ENCODE measurements at regions not wholly inside any gene's neighbourhood (a gene's known extent, or its start where the extent isn't known, plus 50 kb on each side); places are given as distances from the start of the nearest gene placed in this dataset.
"Not testable (repeated sequence)": the region's sequence is repeated elsewhere in the genome, so short reads cannot be mapped to it uniquely, and the experiment has no call there.

DNA sequence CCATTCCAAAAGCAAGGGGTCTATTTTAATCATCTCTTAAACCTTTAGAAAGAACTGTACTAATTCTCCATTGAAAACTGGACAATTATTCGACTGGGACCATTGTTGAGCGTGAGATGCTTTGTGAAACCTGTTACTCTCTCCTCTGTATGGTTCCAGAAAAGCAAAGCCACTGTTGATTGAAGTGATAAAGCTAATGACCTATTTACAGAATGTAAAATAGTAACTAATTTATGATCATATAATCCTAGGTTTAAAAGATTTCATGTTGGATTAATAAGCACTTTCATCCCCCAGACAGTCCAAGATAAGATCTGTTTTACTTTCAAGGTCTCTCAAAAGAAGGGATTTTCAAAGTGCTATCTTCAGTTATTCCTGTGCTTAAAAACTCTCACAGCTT lies 614.5 kb downstream of the TMA16 start:
- DNase-seq = no peak

DNA sequence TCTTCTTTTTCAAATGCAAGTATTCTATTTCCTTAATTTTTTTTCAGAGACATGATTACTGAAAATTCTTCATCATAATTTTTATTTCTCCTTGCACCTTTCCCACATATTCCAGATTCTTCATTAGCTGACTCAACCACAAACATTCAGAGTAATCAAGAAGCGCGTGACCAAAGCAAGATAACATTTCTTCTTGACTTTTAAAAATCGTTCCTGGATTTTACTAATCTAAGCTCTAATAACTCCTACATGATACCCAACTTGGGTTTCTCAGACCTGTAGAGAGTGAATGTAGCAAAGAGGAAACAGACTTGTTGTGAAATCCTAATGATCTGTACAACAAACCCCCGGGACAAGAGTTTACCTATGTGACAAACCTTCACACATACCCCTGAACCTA lies 615.0 kb downstream of the TMA16 start:
- DNase-seq = no peak

DNA sequence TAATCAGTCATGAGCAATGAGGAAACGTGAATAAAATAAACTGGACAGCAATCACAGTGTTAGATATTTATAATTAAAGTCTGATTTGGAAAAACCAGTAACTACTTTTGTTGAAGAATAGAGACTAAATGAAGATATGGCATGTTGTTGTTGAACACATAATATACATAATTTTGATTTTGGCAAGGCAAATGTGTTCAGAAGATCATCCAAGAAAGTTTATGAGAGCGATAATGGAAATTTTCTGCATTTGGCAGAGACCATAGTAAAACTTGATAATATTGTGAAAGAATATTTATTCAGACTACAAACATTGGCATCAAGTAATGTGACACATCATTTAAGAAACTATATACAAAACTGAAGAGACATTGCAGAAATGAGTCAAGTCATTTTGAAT lies 620.7 kb downstream of the TMA16 start:
- no peak for DNase-seq

DNA sequence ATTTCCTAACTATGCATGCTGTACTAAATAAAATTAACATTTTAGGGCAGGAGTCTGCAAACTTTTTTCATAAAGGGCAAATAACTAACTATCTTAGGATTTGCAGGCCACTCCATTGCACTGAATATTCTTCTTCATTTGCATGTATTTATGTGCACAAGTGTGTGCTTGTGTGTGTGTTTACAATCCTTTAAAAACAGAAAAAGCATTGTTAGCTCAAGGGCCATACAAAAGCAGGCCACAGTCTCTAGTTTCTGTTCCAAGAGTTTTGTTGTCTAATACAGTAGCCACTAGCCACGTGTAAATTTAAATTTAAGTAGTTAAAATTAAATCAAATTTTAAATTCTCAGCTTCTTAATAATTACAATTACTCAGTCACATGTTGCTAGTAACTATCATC lies 621.8 kb downstream of the TMA16 start:
- no peak for DNase-seq

- no peak for DNase-seq
Observed at GRCh38 chr4:164134388-164134787, 619.5 kb upstream of the SMIM31 start.

GRCh38 chr4:164136180-164136616 lies 617.7 kb upstream of the SMIM31 start:
- no peak for DNase-seq

DNA sequence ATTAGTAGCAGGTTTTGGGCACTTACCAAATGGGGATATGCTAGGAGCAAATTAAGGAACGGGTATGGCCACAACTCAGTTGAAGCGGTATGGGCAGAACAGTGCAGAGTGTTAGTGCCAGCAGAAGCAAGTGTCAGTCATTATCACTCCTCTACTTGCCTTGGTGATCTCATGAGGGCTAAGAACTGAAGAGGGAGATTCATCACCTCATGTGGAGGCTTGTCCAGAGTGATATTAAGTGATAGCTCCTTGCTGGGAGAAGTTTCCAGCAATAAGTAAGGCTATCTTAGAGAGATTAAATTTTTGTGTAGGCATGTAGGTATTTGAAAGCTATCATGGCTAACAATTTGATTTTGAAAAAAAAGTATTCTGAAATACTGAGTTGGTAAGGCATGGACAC lies 615.4 kb upstream of the SMIM31 start:
- DNase-seq = no peak

GRCh38 chr4:164139291-164139690 lies 614.6 kb upstream of the SMIM31 start:
- no peak for DNase-seq

DNA sequence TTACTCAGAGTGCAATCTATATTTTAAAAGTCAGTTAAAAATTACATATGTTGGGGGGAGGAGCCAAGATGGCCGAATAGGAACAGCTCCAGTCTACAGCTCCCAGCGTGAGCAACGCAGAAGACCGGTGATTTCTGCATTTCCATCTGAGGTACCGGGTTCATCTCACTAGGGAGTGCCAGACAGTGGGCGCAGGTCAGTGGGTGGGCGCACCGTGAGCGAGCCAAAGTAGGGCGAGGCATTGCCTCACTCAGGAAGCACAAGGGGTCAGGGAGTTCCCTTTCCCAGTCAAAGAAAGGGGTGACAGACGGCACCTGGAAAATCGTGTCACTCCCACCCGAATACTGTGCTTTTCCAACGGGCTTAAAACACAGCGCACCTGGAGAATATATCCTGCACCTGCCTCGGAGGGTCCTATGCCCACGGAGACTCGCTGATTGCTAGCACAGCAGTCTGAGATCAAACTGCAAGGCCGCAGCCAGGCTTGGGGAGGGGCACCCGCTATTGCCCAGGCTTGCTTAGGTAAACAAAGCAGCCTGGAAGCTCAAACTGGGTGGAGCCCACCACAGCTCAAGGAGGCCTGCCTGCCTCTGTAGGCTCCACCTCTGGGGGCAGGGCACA lies 612.1 kb upstream of the SMIM31 start:
- not testable (repeated sequence) for DNase-seq

- DNase-seq = no peak
Observed at GRCh38 chr4:164154416-164154815, 599.5 kb upstream of the SMIM31 start.

DNA sequence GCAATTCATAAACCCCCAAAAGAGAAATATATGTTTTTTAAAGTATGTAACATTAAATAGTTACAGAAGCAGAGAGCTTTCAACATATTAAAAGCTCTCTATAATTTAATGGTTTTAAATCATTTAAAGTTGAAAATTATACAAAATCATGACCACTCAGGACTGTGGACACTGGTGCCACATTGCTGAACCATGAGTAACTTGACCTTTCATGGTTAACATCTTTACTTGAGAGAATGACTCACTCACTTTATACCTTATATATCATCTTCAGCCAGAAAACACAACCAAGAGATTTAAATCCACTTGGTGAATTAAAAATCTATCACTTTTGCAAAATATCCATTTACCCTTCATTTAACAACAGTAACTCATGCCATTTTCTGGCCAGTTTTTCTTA lies 584.3 kb upstream of the SMIM31 start:
- DNase-seq = no peak

DNA sequence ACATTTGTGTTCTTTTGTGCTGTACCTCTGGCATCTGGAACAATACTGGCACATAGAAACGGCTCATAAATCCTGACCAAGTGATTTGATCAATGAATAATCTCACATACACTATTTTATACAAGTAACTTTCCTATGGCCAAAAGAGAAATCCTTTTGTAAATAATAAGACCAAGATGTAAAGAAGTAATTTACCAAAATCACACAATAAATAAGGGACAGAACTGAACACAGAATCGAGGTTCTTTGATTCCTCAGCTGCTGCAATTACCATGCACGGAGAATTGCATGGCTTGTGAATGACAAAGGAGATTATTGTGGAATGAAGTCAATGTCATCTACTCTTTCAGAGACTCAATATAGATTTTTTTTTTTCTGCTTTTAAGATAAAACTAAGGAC lies 576.8 kb upstream of the SMIM31 start:
- no peak for DNase-seq

DNA sequence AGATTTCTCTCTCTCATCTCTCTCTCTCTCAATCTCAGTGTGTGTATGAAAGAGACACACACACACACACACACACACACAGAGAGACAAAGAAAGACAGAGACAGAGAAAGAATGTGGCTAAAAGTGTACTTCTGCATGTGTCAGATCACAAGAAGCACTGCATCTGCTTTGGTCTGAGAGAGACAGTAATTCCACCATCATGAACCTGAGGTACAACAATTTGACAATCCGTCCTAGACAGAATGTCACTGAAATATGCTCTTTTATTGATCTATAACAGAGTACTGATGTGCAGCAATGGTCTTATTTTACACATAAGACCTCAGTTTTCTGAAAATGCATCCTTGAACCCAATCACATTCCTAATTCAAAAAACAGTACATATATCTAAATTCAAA lies 576.2 kb upstream of the SMIM31 start:
- DNase-seq = no peak

- no peak for DNase-seq
Observed at GRCh38 chr4:164188236-164188635, 565.7 kb upstream of the SMIM31 start.

GRCh38 chr4:164192844-164193243 lies 561.1 kb upstream of the SMIM31 start:
- DNase-seq = no peak

- DNase-seq = no peak
Observed at GRCh38 chr4:164193676-164194075, 560.3 kb upstream of the SMIM31 start.

- no peak for DNase-seq
Observed at GRCh38 chr4:164197556-164197955, 556.4 kb upstream of the SMIM31 start.

- no peak for DNase-seq
Observed at GRCh38 chr4:164203476-164203875, 550.5 kb upstream of the SMIM31 start.

DNA sequence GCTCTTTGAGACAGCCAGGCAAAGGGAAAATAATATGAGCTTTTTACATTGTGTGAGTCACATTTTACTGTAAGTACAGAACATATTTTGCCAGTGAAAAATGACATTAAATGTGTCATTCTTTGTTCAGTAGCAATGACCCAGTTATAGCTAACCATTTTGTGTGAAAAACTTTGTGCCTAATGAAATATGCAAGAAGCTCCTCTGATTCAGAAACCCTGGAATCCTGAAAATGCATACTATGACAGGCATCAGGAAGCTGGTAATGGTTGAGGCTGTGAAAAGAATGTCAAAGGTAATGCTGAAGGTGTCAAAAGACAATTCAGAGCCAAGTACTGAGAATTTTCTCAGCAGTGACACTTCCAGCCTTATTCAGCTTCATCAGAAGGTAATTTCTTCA lies 549.5 kb upstream of the SMIM31 start:
- peak; percentile 44 for DNase-seq

- no peak for DNase-seq
Observed at GRCh38 chr4:164207460-164207859, 546.5 kb upstream of the SMIM31 start.

DNA sequence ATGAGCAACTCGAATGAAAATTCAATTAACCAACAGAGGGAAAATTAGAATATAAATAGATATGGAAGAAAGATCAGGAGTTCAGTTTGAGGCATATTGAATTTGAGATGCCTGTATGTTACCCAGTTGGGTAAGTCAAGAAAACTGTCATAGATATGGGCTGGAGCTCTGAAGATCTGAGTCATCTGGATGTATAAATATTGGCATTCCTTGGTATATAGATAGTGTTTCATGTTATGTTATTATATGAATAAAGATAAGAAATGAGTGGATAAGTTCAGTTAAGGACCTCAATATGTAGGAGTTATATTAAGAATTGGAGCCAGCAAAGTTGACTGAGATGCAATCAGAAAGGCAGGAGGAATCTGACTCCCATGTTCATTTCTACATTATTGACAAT lies 543.6 kb upstream of the SMIM31 start:
- DNase-seq = no peak

DNA sequence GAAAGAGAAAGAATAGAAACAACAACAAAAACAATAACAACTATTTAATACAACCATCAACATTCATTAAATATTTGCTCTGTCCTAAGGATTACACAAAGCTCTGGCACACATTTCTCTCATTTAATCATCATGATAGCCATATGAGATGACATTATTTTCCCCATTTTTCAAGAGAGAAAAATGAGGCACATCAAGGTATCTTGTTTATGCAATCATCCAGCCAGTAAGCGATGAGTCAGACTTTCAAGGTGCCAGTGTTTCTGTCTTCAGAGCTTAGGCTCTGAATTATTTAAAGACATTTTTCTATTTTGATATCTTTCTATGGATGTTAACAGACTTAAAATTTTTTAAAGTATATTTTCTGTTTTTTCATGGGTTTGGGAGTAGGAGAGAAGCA lies 541.8 kb upstream of the SMIM31 start:
- no peak for DNase-seq

- no peak for DNase-seq
Observed at GRCh38 chr4:164212714-164213113, 541.2 kb upstream of the SMIM31 start.

- no peak for DNase-seq
Observed at GRCh38 chr4:164215113-164215741, 538.7 kb upstream of the SMIM31 start.

DNA sequence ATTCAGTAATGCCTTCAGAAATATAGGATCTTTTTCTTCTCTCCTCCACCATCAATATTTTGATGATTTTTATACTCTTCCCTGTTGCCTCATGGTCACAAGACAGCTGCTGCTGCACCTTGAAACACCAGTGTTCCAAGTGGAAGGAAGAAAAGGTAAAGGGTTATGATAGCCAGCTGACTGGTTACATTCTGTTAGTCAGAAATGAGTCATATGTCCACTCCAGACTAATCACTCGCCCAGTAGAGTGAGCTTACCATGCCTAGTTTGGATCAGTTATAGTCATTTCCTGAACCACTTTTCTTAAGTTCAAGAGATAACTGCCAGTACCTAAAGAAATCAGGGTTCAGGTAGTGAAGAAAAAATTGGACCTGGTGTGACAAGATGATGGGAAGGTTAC lies 532.3 kb upstream of the SMIM31 start:
- DNase-seq = no peak
